SK-MEL-5 (cell line): ENCODE measurements at regions not wholly inside any gene's neighbourhood (a gene's known extent, or its start where the extent isn't known, plus 50 kb on each side); places are given as distances from the start of the nearest gene placed in this dataset.

Experiments
- DNase-seq: peaks from one replicate; pipeline ENCODE4 v3.0.0-alpha.2; 2016; ENCODE audit warnings: low read depth, low spot score
- in situ Hi-C: cut with HindIII; loops from 2 replicates; pipeline ENCODE4 v1.10.0; 2016; ENCODE audit warnings: low sequenced_read_pairs, high pct_unique_total_duplicates, low pct_unique_long_range_greater_than_20kb

GRCh38 chr12:102781117-102781516 lies 135.9 kb downstream of the PAH start:
- in situ Hi-C loops = no loop called here
- no peak for DNase-seq

GRCh38 chr12:102776041-102776440 lies 141.0 kb downstream of the PAH start:
- no peak for DNase-seq
- in situ Hi-C loops = no loop called here

DNA sequence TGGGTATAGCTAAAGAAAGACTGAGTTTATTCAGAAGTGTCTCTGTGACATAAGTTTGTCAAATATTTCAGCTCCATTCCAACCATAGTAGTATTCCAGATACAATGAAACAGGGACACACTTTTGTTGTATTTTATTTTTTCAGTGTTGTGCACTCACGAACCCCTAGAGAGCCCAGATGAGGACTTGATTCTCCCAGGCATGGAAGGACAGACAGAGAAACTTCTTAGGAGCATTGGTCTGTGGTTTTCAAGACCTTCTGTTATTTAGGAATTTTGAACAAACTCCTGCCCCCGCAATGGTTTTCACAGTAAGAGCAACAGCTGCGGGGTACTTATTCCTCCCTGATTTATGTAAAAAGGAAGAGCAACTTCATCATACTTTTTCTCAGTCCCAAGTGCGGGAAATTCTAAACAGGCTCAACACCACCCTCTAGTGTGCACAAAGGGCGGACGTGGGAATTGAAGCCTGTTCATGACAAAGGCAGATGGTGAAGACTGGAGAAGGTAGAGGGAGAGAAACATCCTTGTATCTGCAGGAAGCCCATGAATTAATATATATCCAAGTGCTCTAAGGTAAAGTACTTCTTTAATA lies 147.6 kb downstream of the PAH start:
- in situ Hi-C loops = no loop called here
- DNase-seq = peak; percentile 79

- no peak for DNase-seq
- in situ Hi-C loops = no loop called here
These were observed 150.1 kb downstream of the PAH start for GRCh38 chr12:102766961-102767360.

GRCh38 chr12:102765736-102766135 lies 151.3 kb downstream of the PAH start:
- DNase-seq = no peak
- in situ Hi-C loops = no loop called here

DNA sequence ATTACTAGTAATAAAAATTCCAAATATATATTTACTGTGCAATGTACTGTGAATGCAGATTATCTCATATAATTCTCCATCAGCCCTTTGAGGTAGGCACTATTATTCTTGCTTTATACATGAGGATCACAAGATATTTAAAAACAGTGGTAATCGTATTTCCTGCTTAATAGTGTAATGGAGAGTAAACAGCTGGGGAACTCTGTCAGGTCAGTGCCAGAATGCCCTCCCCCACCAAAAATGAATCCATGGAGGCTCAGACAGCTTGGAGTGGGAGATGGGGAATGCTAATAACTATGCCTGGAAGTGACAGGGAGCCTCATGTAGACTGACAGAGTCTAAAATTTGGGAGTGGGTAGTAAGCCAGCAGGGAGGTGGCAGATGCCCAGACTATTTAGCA lies 153.6 kb downstream of the PAH start:
- in situ Hi-C loops = no loop called here
- DNase-seq = no peak

GRCh38 chr12:102763061-102763460 lies 154.0 kb downstream of the PAH start:
- in situ Hi-C loops = no loop called here
- no peak for DNase-seq

DNA sequence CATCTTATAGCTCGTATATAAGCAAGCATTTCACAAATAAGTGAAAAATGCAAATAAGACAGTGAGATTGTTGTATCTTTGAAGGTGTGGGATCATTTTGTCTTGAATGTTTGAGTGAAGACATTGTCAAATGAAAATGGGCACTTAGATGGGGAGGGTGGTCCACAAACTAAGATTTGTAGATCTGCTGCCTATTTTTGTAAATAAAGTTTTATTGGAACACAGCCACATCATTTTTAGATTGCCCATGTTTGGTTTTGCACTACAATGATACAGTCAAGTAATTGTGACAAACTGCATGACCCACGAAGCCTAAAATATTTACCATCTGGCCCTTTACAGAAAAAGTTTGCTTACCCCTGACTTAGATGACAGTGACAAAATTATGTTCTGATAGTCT lies 156.7 kb downstream of the PAH start:
- in situ Hi-C loops = no loop called here
- no peak for DNase-seq

GRCh38 chr12:102759466-102759865 lies 157.6 kb downstream of the PAH start:
- no peak for DNase-seq
- in situ Hi-C loops = no loop called here

- in situ Hi-C loops = no loop called here
- no peak for DNase-seq
These were observed 159.2 kb downstream of the PAH start for GRCh38 chr12:102757882-102758226.

- in situ Hi-C loops = no loop called here
- DNase-seq = no peak
These were observed 159.7 kb downstream of the PAH start for GRCh38 chr12:102757154-102757881.

- in situ Hi-C loops = no loop called here
- no peak for DNase-seq
These were observed 160.5 kb downstream of the PAH start for GRCh38 chr12:102756530-102756929.

DNA sequence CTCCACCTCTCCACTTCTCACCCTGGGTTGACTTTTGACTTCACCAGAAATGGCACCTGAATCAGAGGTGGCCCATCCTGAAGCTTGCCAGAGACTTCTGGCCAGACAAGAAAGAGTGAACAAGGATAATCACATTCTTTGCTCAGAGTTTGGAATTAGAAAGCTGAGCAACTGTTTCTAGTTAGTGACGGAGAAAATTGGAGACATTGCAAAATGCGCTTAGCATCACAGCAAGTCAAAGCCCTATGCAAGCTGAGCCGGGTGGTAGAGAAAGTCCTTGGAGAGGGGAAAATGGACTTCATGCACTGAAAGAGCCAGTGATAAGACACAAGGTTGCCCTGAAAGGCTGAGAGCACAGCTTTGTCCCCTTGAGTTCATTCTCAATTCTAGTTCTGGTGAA lies 161.8 kb downstream of the PAH start:
- no peak for DNase-seq
- in situ Hi-C loops = no loop called here

- in situ Hi-C loops = no loop called here
- DNase-seq = no peak
These were observed 163.2 kb downstream of the PAH start for GRCh38 chr12:102753802-102754201.

DNA sequence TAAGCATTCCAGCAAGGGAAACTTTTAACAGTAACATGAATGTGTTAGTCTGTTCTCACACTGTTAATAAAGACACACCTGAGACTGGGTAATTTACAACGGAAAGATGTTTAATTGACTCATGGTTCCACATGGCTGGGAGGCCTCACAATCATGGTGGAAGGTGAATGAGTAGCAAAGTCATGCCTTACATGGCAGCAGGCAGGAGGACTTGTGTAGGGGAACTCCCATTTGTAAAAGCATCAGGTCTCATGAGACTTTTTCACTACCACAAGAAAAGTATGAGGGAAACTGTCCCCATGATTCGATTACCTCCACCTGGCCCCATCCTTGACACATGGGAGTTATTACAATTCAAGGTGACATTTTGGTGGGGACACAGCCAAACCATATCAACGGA lies 168.3 kb downstream of the PAH start:
- no peak for DNase-seq
- in situ Hi-C loops = no loop called here

DNA sequence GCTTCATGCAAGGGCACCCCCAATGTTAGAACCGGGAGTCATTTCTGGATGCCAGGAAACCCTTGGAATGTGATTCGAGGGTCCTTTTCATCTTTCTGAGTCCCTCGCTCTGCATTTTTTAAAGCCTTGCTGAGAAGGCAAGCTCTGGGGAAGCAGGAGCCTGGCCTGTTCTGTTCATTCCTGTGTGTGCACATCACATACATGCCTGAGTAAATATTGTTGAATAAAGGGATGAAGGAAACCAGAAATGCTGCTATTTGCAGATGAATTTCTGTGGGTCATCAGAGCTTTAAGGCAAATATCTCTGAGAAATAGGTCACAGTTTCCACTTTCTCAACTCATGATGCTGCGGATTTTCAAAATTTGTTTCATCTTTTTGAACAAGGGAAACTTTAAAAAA lies 170.1 kb downstream of the PAH start:
- DNase-seq = no peak
- in situ Hi-C loops = no loop called here

GRCh38 chr12:102745971-102746600 lies 171.0 kb downstream of the PAH start:
- no peak for DNase-seq
- in situ Hi-C loops = no loop called here

GRCh38 chr12:102741196-102741595 lies 175.8 kb downstream of the PAH start:
- in situ Hi-C loops = no loop called here
- no peak for DNase-seq
